K562 (cell line): ENCODE measurements at regions not wholly inside any gene's neighbourhood (a gene's known extent, or its start where the extent isn't known, plus 50 kb on each side); places are given as distances from the start of the nearest gene placed in this dataset.

Experiments
- CBX8 ChIP-seq: fragments of 200-600 bp; sonication (generic); IDR thresholded peaks from 2 replicates; pipeline ENCODE4 v1.6.1; 2012; ENCODE audit warnings: borderline replicate concordance, mixed run types, low read depth, mild to moderate bottlenecking, moderate library complexity, mixed read lengths, low read length, control low read depth, inconsistent platforms; ENCODE audit not compliant: poor library complexity, severe bottlenecking; ENCODE audit errors: extremely low read depth
- EZH2 ChIP-seq: IDR thresholded peaks from 2 replicates; pipeline ENCODE4 v1.6.1; 2012; ENCODE audit warnings: low read depth, mild to moderate bottlenecking, inconsistent platforms, low read length, borderline replicate concordance
- MAFK ChIP-seq: IDR thresholded peaks from 2 replicates; pipeline ENCODE4 v1.6.1; 2011; ENCODE audit warnings: low read length, improper control_type of control experiment
- RAD21 ChIP-seq, 2 experiments: fragments of 250-450 bp in 1 of 2; fragments of 450-650 bp in 1 of 2; sonication (Bioruptor Pico) in 1 of 2; formaldehyde crosslinking in 1 of 2; IDR thresholded peaks in 1 of 2; conservative IDR thresholded peaks in 1 of 2; 2 replicates each; pipeline versions ENCODE4 v1.4.0 to v1.8.0; 2020 to 2022; ENCODE audit warnings: mild to moderate bottlenecking in 2 of 2, moderate library complexity in 1 of 2
- TAL1 ChIP-seq: fragments of 450-650 bp; IDR thresholded peaks from 2 replicates; pipeline ENCODE4 v1.6.1; 2016; ENCODE audit warnings: mild to moderate bottlenecking
- TEAD1 ChIP-seq, 2 experiments: fragments of 450-650 bp in 1 of 2; sonication (generic) in 1 of 2; formaldehyde crosslinking; IDR thresholded peaks; 2 replicates each; pipeline versions ENCODE4 v1.4.0 to v1.8.0; 2020 to 2022; ENCODE audit warnings: mild to moderate bottlenecking in 2 of 2, missing genetic modification reagents in 1 of 2
- ZKSCAN1 ChIP-seq: fragments of 150-350 bp; IDR thresholded peaks from 2 replicates; pipeline ENCODE4 v1.6.1; 2016; ENCODE audit warnings: low read depth, low read length
- ZZZ3 ChIP-seq: fragments of 450-650 bp; IDR thresholded peaks from 2 replicates; pipeline ENCODE4 v1.6.1; 2016; ENCODE audit warnings: antibody characterized with exemption, mild to moderate bottlenecking, moderate library complexity

GRCh38 chr10:21090609-21091082 lies 193.5 kb upstream of the NEBL start:
- TF ChIP-seq TEAD1 (CRISPR knock-in tag; IDR thresholded peaks at IDR 0.05), result no peak
- TF ChIP-seq EZH2, result no peak
- no peak for TF ChIP-seq TAL1
- TF ChIP-seq RAD21 (CRISPR knock-in tag; conservative IDR thresholded peaks at IDR 0.05 in 1 of 2, IDR thresholded peaks at IDR 0.05 in 1 of 2), result no peak
- no peak for TF ChIP-seq MAFK
- TF ChIP-seq CBX8, result no peak
- no peak for TF ChIP-seq ZZZ3
- TF ChIP-seq ZKSCAN1, result no peak
